MCF 10A (cell line): ENCODE measurements at regions not wholly inside any gene's neighbourhood (a gene's known extent, or its start where the extent isn't known, plus 50 kb on each side); places are given as distances from the start of the nearest gene placed in this dataset.

Experiments
- BruUV-seq: library from RNA; stranded (reverse); fragments of 400-500 nt; replicated peaks from 2 replicates; lab custom pipeline; 2021; lab: Mats Ljungman, UMichigan
- CTCF ChIA-PET: fragments of 300-600 bp; sonication (Branson Sonifier 250); formaldehyde crosslinking; extraction: SDS; loops from one replicate; lab custom pipeline; 2021; ENCODE audit warnings: antibody characterized with exemption, inconsistent platforms; lab: Yijun Ruan, JAX
- POLR2A ChIA-PET: fragments of 300-600, 350-650 bp; sonication (Branson Sonifier 250); formaldehyde crosslinking; extraction: SDS; loops from one replicate; lab custom pipeline; 2020; ENCODE audit warnings: antibody characterized with exemption, inconsistent platforms; lab: Yijun Ruan, JAX
- DNase-seq: peaks from one replicate; pipeline ENCODE4 v3.0.0-alpha.2; 2018; ENCODE audit not compliant: unreplicated experiment
- H3K27ac Mint-ChIP-seq: one replicate; pipeline ENCODE4 v1.8.0; 2022; ENCODE audit warnings: mild to moderate bottlenecking, low read depth, mixed read lengths; ENCODE audit not compliant: unreplicated experiment
- H3K27me3 Mint-ChIP-seq: one replicate; pipeline ENCODE4 v1.8.0; 2022; ENCODE audit warnings: mixed read lengths; ENCODE audit not compliant: insufficient read depth, unreplicated experiment
- H3K36me3 Mint-ChIP-seq: one replicate; pipeline ENCODE4 v1.8.0; 2022; ENCODE audit warnings: mild to moderate bottlenecking, moderate library complexity, mixed read lengths; ENCODE audit not compliant: insufficient read depth, unreplicated experiment
- H3K4me1 Mint-ChIP-seq: one replicate; pipeline ENCODE4 v1.8.0; 2022; ENCODE audit warnings: mixed read lengths; ENCODE audit not compliant: insufficient read depth, unreplicated experiment
- H3K4me3 Mint-ChIP-seq: one replicate; pipeline ENCODE4 v1.8.0; 2022; ENCODE audit warnings: mild to moderate bottlenecking, moderate library complexity, mixed read lengths; ENCODE audit not compliant: unreplicated experiment
- H3K9me3 Mint-ChIP-seq: one replicate; pipeline ENCODE4 v1.8.0; 2022; ENCODE audit warnings: mixed read lengths; ENCODE audit not compliant: unreplicated experiment
- CTCF ChIP-seq: fragments of 200-600 bp; IDR thresholded peaks from one replicate; pipeline ENCODE4 v1.8.0; 2022; ENCODE audit warnings: antibody characterized with exemption, mild to moderate bottlenecking; ENCODE audit not compliant: unreplicated experiment
- intact Hi-C: fragments of 100-400 bp; cut with micrococcal nuclease; formaldehyde crosslinking; loops from 2 replicates; pipeline ENCODE4 v1.14.1; 2022

GRCh38 chr1:163772246-163772645, 450.5 kb downstream of the NUF2 start:
- Mint-ChIP-seq H3K27me3 (no peaks in the 10 kb centered on the region), H3K4me3 (no peak overlapping the region), H3K4me1 (no peaks in the 10 kb centered on the region), H3K36me3 (no peaks in the 10 kb centered on the region), H3K9me3 (peaks cover 6% of the 10 kb centered on the region), H3K27ac (no peak overlapping the region)
- no TSS peak for BruUV-seq
- ChIA-PET CTCF (interaction anchor here (1.0 kb wide), 2 partner anchors 12 to 203 kb away, joined by 3 read pairs; no protein-coding TSS in a partner anchor), POLR2A (interaction anchor here (0.6 kb wide), 1 partner anchor 15 kb away, joined by 3 read pairs; no protein-coding TSS in a partner anchor)
- DNase-seq = no peak
- no peak for TF ChIP-seq CTCF
- intact Hi-C loops = no loop called here

- CTCF ChIA-PET = interaction anchor here (1.4 kb wide), 1 partner anchor 8 kb away, joined by 3 read pairs; no protein-coding TSS in a partner anchor
- DNase-seq = no peak
- Mint-ChIP-seq H3K36me3 (no peaks in the 10 kb centered on the region), H3K27me3 (no peaks in the 10 kb centered on the region), H3K9me3 (no peaks in the 10 kb centered on the region), H3K4me3 (no peak overlapping the region), H3K4me1 (no peaks in the 10 kb centered on the region), H3K27ac (no peak overlapping the region)
- POLR2A ChIA-PET = no interaction called here
- no peak for TF ChIP-seq CTCF
- no TSS peak for BruUV-seq
- intact Hi-C loops = no loop called here
These were observed 451.6 kb downstream of the NUF2 start for GRCh38 chr1:163773396-163773795.

GRCh38 chr1:163774401-163774945, 452.7 kb downstream of the NUF2 start:
- no TSS peak for BruUV-seq
- intact Hi-C loops = no loop called here

More at GRCh38 chr1:163774401-163774945, 452.7 kb downstream of the NUF2 start:
- POLR2A ChIA-PET = interaction anchor here (0.8 kb wide), 1 partner anchor 339 kb away, joined by 3 read pairs; no protein-coding TSS in a partner anchor
- H3K4me3 Mint-ChIP-seq = no peak overlapping the region
- H3K27ac Mint-ChIP-seq = no peak overlapping the region
- H3K9me3 Mint-ChIP-seq = no peaks in the 10 kb centered on the region
- CTCF ChIA-PET = interaction anchor here (1.4 kb wide), 1 partner anchor 9 kb away, joined by 3 read pairs; no protein-coding TSS in a partner anchor
- no peak for DNase-seq
- TF ChIP-seq CTCF = no peak
- no peaks in the 10 kb centered on the region for H3K4me1 Mint-ChIP-seq
- H3K27me3 Mint-ChIP-seq = no peaks in the 10 kb centered on the region
- H3K36me3 Mint-ChIP-seq = no peaks in the 10 kb centered on the region
